ENCODE measurements at regions not wholly inside any gene's neighbourhood (a gene's known extent, or its start where the extent isn't known, plus 50 kb on each side); places are given as distances from the start of the nearest gene placed in this dataset.

DNA sequence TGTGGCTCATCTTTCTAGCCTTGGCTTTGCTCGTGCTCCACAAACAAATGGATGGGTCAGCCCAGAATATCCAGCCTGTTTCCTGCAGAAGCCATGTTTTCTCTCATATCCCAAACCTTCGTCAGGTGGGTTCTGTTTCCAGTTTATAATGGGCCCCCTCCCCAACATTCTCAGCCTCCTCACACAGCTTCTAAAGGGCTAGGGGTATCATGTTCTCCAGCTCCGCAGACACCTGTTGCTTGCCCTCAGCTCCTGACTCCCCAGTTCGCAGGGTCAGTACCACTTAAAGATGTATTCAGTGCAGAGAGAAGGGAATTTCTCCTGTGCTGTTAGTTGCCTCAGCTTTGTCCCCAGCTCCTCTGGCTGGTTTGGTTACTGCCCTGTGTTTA lies 447.3 kb upstream of the JARID2 start:
- H3K4me3 ChIP-seq (ENCODE audit: low read length), result no peak overlapping the region
- no peaks in the 10 kb centered on the region for H3K27me3 ChIP-seq (ENCODE audit: control insufficient read depth, insufficient read depth, low read length)
- H3K27ac ChIP-seq (ENCODE audit: low read length), result no peak overlapping the region
- DNase-seq (ENCODE audit: low read depth, low spot score), result no peak
- no peaks in the 10 kb centered on the region for H3K36me3 ChIP-seq (ENCODE audit: control insufficient read depth, insufficient read depth, low read length)
- WGBS (ENCODE audit: insufficient coverage, insufficient read length), result no CpG with 5 or more reads among the region's 4 CpGs
- H3K4me1 ChIP-seq (ENCODE audit: control insufficient read depth, insufficient read depth, low read length), result no peaks in the 10 kb centered on the region; the same call in 1 of the 2 replicates
- H3K9me3 ChIP-seq (ENCODE audit: control insufficient read depth, insufficient read depth, low read length), result no peaks in the 10 kb centered on the region

- no CpG with 5 or more reads among the region's 2 CpGs for WGBS (ENCODE audit: insufficient coverage, insufficient read length)
Observed at GRCh38 chr6:14798996-14799588, 446.8 kb upstream of the JARID2 start.

DNA sequence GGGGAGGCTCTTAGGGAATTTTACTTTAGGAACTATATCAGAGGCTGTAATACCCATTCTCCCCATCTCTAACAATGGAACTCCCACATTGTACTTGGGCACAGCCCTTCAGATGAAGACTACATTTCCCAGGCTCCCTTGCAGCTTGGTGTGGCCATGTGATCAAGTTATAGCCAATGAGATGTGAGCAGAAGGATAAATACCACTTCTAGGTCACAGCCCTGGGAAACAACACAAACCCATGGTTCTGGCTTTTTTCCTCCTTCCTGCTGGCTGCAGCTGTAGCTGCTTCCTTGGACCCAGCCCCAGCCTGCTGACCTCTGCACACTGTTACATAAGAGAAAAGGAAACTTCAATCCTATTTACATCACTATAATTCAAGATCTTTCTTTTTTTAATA lies 445.9 kb upstream of the JARID2 start:
- H3K4me3 ChIP-seq (ENCODE audit: low read length), result no peak overlapping the region
- no peak overlapping the region for H3K27ac ChIP-seq (ENCODE audit: low read length)
- H3K9me3 ChIP-seq (ENCODE audit: control insufficient read depth, insufficient read depth, low read length), result no peaks in the 10 kb centered on the region
- H3K4me1 ChIP-seq (ENCODE audit: control insufficient read depth, insufficient read depth, low read length), result no peaks in the 10 kb centered on the region; the same call in 1 of the 2 replicates
- DNase-seq (ENCODE audit: low read depth, low spot score), result no peak
- no peaks in the 10 kb centered on the region for H3K27me3 ChIP-seq (ENCODE audit: control insufficient read depth, insufficient read depth, low read length)
- H3K36me3 ChIP-seq (ENCODE audit: control insufficient read depth, insufficient read depth, low read length), result no peaks in the 10 kb centered on the region

More at GRCh38 chr6:14798996-14799588, 446.8 kb upstream of the JARID2 start:
- Histone ChIP-seq H3K4me3 (ENCODE audit: low read length) (no peak overlapping the region), H3K9me3 (ENCODE audit: control insufficient read depth, insufficient read depth, low read length) (no peaks in the 10 kb centered on the region), H3K36me3 (ENCODE audit: control insufficient read depth, insufficient read depth, low read length) (no peaks in the 10 kb centered on the region), H3K27me3 (ENCODE audit: control insufficient read depth, insufficient read depth, low read length) (no peaks in the 10 kb centered on the region), H3K27ac (ENCODE audit: low read length) (no peak overlapping the region), H3K4me1 (ENCODE audit: control insufficient read depth, insufficient read depth, low read length) (no peaks in the 10 kb centered on the region; the same call in 1 of the 2 replicates)
- DNase-seq (ENCODE audit: low read depth, low spot score), result no peak

DNA sequence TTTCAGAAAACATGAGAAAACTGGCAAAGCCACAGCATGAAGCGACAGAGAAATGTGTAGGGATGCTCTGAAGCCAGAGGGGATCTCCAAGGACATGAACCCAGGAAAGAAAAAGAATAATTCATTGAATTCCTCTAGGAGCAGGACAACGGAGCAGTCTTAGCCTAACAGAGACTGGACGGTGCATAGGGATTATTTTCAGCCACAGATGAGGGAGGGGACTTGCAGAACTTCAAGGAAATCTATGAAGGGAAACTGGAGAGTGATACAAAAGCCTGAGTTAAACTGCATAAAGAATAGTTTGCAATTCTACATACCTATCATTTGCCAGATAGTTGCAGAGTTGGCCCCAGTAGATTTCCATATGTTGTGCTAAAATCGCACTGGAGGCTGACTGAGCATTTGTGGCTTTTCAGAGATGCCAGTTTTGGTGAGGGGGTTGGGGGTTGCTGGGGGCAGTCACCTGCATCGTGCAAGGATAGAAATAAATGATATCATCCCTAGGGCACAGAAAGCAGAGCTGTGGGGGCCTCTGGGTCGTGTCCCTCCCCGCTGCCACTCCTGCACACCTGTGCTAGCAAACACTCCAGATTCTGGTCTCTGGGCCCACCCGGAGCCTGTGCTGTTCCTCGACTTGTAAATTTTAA lies 443.2 kb upstream of the JARID2 start:
- no peaks in the 10 kb centered on the region for H3K27me3 ChIP-seq (ENCODE audit: control insufficient read depth, insufficient read depth, low read length)
- no peaks in the 10 kb centered on the region; the same call in 1 of the 2 replicates for H3K4me1 ChIP-seq (ENCODE audit: control insufficient read depth, insufficient read depth, low read length)
- H3K9me3 ChIP-seq (ENCODE audit: control insufficient read depth, insufficient read depth, low read length), result no peaks in the 10 kb centered on the region
- DNase-seq (ENCODE audit: low read depth, low spot score), result no peak
- no peaks in the 10 kb centered on the region for H3K36me3 ChIP-seq (ENCODE audit: control insufficient read depth, insufficient read depth, low read length)
- H3K4me3 ChIP-seq (ENCODE audit: low read length), result no peak overlapping the region
- no peak overlapping the region for H3K27ac ChIP-seq (ENCODE audit: low read length)
- WGBS (ENCODE audit: insufficient coverage, insufficient read length), result no CpG with 5 or more reads among the region's 9 CpGs

GRCh38 chr6:14804001-14804784 lies 441.7 kb upstream of the JARID2 start:
- no peaks in the 10 kb centered on the region for H3K27me3 ChIP-seq (ENCODE audit: control insufficient read depth, insufficient read depth, low read length)
- no peak for DNase-seq (ENCODE audit: low read depth, low spot score)
- H3K4me3 ChIP-seq (ENCODE audit: low read length), result no peak overlapping the region
- H3K4me1 ChIP-seq (ENCODE audit: control insufficient read depth, insufficient read depth, low read length), result no peaks in the 10 kb centered on the region
- H3K36me3 ChIP-seq (ENCODE audit: control insufficient read depth, insufficient read depth, low read length), result no peaks in the 10 kb centered on the region
- no CpG with 5 or more reads among the region's 18 CpGs for WGBS (ENCODE audit: insufficient coverage, insufficient read length)
- H3K9me3 ChIP-seq (ENCODE audit: control insufficient read depth, insufficient read depth, low read length), result no peaks in the 10 kb centered on the region
- no peak overlapping the region for H3K27ac ChIP-seq (ENCODE audit: low read length)

GRCh38 chr6:14804785-14805210 lies 441.1 kb upstream of the JARID2 start:
- WGBS (ENCODE audit: insufficient coverage, insufficient read length), result no CpG with 5 or more reads among the region's 10 CpGs
- no peaks in the 10 kb centered on the region for H3K36me3 ChIP-seq (ENCODE audit: control insufficient read depth, insufficient read depth, low read length)
- no peak overlapping the region for H3K4me3 ChIP-seq (ENCODE audit: low read length)
- H3K4me1 ChIP-seq (ENCODE audit: control insufficient read depth, insufficient read depth, low read length), result no peaks in the 10 kb centered on the region
- H3K9me3 ChIP-seq (ENCODE audit: control insufficient read depth, insufficient read depth, low read length), result no peaks in the 10 kb centered on the region
- no peak for DNase-seq (ENCODE audit: low read depth, low spot score)
- no peaks in the 10 kb centered on the region for H3K27me3 ChIP-seq (ENCODE audit: control insufficient read depth, insufficient read depth, low read length)
- H3K27ac ChIP-seq (ENCODE audit: low read length), result no peak overlapping the region

GRCh38 chr6:14806101-14806500 lies 439.8 kb upstream of the JARID2 start:
- H3K9me3 ChIP-seq (ENCODE audit: control insufficient read depth, insufficient read depth, low read length), result no peaks in the 10 kb centered on the region
- H3K4me3 ChIP-seq (ENCODE audit: low read length), result no peak overlapping the region
- H3K27ac ChIP-seq (ENCODE audit: low read length), result no peak overlapping the region
- WGBS (ENCODE audit: insufficient coverage, insufficient read length), result no CpG with 5 or more reads among the region's 2 CpGs
- H3K4me1 ChIP-seq (ENCODE audit: control insufficient read depth, insufficient read depth, low read length), result no peaks in the 10 kb centered on the region
- H3K36me3 ChIP-seq (ENCODE audit: control insufficient read depth, insufficient read depth, low read length), result no peaks in the 10 kb centered on the region
- no peak for DNase-seq (ENCODE audit: low read depth, low spot score)
- H3K27me3 ChIP-seq (ENCODE audit: control insufficient read depth, insufficient read depth, low read length), result no peaks in the 10 kb centered on the region

DNA sequence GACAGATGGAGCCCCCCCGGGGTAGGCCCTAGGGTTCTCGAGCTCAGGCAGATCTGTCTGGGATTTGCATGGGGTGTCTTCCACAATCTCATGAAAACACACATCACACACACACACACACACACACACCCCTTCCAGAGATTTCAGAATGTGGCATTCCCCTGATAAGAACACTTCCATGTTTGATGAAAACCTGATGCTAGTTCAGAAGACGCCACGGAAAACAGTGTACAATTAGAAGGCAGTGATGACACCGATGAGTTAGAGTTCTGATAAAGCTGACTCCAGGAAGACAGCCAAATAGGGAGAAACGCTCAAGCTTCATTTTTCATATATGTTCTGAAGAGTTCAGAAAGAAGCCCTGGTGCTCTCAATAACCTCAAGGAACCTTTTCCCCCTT lies 438.7 kb upstream of the JARID2 start:
- no peak overlapping the region for H3K27ac ChIP-seq (ENCODE audit: low read length)
- no peak for DNase-seq (ENCODE audit: low read depth, low spot score)
- WGBS (ENCODE audit: insufficient coverage, insufficient read length), result no CpG with 5 or more reads among the region's 6 CpGs
- H3K9me3 ChIP-seq (ENCODE audit: control insufficient read depth, insufficient read depth, low read length), result no peaks in the 10 kb centered on the region
- H3K4me1 ChIP-seq (ENCODE audit: control insufficient read depth, insufficient read depth, low read length), result no peaks in the 10 kb centered on the region
- no peaks in the 10 kb centered on the region for H3K36me3 ChIP-seq (ENCODE audit: control insufficient read depth, insufficient read depth, low read length)
- H3K27me3 ChIP-seq (ENCODE audit: control insufficient read depth, insufficient read depth, low read length), result no peaks in the 10 kb centered on the region
- no peak overlapping the region for H3K4me3 ChIP-seq (ENCODE audit: low read length)

- DNase-seq (ENCODE audit: low read depth, low spot score), result no peak
- Histone ChIP-seq H3K36me3 (ENCODE audit: control insufficient read depth, insufficient read depth, low read length) (no peaks in the 10 kb centered on the region), H3K4me1 (ENCODE audit: control insufficient read depth, insufficient read depth, low read length) (no peaks in the 10 kb centered on the region), H3K27me3 (ENCODE audit: control insufficient read depth, insufficient read depth, low read length) (no peaks in the 10 kb centered on the region), H3K27ac (ENCODE audit: low read length) (no peak overlapping the region), H3K9me3 (ENCODE audit: control insufficient read depth, insufficient read depth, low read length) (no peaks in the 10 kb centered on the region), H3K4me3 (ENCODE audit: low read length) (no peak overlapping the region)
- no CpG with 5 or more reads among the region's 7 CpGs for WGBS (ENCODE audit: insufficient coverage, insufficient read length)
Observed at GRCh38 chr6:14807971-14808370, 437.9 kb upstream of the JARID2 start.

- no peaks in the 10 kb centered on the region for H3K36me3 ChIP-seq (ENCODE audit: control insufficient read depth, insufficient read depth, low read length)
- no peaks in the 10 kb centered on the region for H3K4me1 ChIP-seq (ENCODE audit: control insufficient read depth, insufficient read depth, low read length)
- no peaks in the 10 kb centered on the region for H3K9me3 ChIP-seq (ENCODE audit: control insufficient read depth, insufficient read depth, low read length)
- no CpG with 5 or more reads among the region's 6 CpGs for WGBS (ENCODE audit: insufficient coverage, insufficient read length)
- no peak for DNase-seq (ENCODE audit: low read depth, low spot score)
- no peak overlapping the region for H3K4me3 ChIP-seq (ENCODE audit: low read length)
- no peaks in the 10 kb centered on the region for H3K27me3 ChIP-seq (ENCODE audit: control insufficient read depth, insufficient read depth, low read length)
- H3K27ac ChIP-seq (ENCODE audit: low read length), result no peak overlapping the region
Observed at GRCh38 chr6:14810021-14810420, 435.8 kb upstream of the JARID2 start.
